ENCODE measurements at regions not wholly inside any gene's neighbourhood (a gene's known extent, or its start where the extent isn't known, plus 50 kb on each side); places are given as distances from the start of the nearest gene placed in this dataset.
"Not testable (repeated sequence)": the region's sequence is repeated elsewhere in the genome, so short reads cannot be mapped to it uniquely, and the experiment has no call there.

DNA sequence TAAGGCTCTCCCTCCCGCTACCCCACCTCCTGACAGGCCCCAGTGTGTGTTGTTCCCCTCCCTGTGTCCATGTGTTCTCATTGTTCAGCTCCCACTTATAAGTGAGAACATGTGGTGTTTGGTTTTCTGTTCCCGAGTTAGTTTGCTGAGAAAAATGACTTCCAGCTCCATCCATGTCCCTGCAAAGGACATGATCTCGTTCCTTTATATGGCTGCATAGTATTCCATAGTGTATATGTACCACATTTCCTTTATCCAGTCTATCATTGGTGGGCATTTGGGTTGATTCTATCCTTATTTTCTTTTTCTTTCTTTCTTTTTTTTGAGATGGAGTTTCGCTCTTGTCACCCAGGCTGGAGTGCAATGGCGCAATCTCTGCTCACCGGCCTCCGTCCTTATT is 57.8 kb upstream of the RASSF3 start:
- not testable (repeated sequence) for DNase-seq (ENCODE audit: low read depth)

DNA sequence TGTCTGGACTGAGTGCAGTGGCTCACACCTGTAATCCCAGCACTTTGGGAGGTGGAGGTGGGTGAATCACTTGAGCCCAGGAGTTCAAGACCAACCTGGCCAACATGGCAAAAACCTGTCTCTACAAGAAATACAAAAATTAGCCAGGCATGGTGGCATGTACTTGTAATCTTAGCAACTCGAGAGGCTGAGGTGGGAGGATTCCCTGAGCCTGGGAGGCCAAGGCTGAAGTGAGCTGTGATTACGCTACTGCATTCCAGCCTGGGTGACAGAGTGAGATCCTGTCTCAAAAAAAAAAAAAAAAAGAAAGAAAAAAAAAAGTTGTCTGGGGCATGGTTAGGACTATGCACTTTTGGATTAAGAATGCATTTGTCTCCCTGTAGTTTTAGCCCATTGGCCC is 56.6 kb upstream of the RASSF3 start:
- DNase-seq (ENCODE audit: low read depth), result not testable (repeated sequence)

DNA sequence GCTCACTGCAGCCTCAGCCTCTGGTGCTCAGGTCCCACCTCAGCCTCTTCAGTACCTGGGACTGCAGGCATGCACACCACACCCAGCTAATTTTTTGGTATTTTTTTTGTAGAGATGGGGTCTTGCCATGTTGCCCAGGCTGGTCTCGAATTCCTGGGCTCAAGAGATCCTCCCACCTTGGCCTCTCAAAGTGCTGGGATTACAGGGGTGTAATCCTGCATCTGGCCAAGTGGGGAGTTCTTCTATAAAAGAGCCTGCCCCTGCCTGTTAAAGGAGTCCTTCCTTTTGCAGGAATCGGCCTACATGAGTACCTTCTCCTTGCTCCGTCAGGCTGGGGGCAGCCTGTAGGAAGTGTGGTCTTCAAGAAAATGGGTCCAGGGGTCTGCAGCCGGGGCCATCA is 54.1 kb upstream of the RASSF3 start:
- DNase-seq (ENCODE audit: low read depth), result no peak

DNA sequence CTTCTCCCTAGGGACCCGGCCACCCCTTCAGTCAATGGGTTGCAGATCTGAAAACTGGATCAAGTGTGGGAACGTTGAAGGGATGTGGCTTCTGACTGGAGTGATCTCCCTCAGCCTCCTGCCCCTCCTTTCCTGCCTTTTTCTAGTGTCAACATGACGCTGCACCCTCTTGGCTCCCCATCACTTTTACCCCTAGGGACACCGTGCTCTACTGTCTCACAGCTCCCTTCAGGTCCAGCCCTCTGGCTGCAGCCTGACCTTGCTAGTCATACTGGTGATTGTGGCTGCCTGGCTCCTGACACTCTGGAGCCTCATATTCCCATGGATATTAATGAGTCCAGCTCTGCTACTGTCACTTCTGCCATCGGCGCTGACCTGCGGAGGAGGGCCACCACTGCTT is 51.5 kb upstream of the RASSF3 start:
- DNase-seq (ENCODE audit: low read depth), result no peak

DNA sequence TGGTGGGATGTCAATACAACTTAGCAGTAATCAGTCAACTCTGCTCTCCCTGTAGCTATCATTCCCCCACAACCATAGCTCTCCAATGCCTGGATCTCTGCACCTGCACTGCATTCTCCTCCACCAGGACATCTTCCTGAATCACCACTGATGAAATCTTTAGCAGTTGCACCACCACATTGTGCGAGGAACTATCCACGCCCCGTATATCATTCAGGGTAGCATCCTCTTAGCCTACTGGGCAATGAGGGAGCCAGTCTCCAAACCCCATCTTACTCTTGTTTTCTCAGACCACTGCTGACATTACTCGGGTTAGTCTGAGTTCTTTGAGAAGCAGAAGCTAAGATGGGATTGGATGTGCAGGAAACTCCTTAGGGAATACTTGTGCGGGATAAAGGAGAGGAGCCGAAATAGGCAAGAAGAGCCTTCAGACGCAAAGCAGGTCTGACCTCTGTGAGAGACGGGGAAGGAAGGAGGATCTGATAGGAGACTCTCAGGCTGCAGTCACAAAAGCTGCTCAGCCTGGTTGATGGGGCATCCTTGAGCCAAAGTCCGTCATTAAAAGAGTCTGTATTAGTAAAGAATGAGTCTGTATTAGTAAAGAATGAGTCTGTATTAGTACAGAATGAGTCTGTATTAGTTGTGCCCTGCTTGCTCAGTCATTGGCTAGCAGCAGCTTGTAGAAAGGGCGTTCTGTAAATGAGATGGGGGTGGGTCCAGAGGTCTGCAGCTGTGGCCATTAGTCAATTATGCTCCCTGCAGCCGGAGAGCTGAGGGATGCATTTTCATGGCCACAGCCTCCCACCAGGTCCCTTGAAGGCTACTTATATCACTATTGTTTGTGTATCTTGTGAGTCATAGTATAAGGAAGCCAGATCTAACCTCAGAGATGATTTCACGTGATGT is 49.6 kb upstream of the RASSF3 start:
- DNase-seq (ENCODE audit: low read depth), result peak; percentile 98
